GM18505 (cell line): ENCODE measurements at regions not wholly inside any gene's neighbourhood (a gene's known extent, or its start where the extent isn't known, plus 50 kb on each side); places are given as distances from the start of the nearest gene placed in this dataset.

Experiments used
- ATAC-seq: cut with Tn5 transposase; IDR thresholded peaks from one replicate; pipeline ENCODE4 v1.9.1; 2021; ENCODE audit not compliant: unreplicated experiment
- POLR2A ChIP-seq: IDR thresholded peaks from 4 replicates; pipeline ENCODE4 v1.6.1; 2011; ENCODE audit warnings: borderline replicate concordance; ENCODE audit not compliant: insufficient read depth, insufficient read length; ENCODE audit errors: extremely low read depth

- TF ChIP-seq POLR2A: no peak
- ATAC-seq: no peak
Measured at GRCh38 chr14:29425705-29426482, 501.8 kb downstream of the PRKD1 start.

GRCh38 chr14:29442696-29443095, 485.0 kb downstream of the PRKD1 start:
- no peak for TF ChIP-seq POLR2A
- no peak for ATAC-seq

- ATAC-seq: no peak
- TF ChIP-seq POLR2A: no peak
Measured at GRCh38 chr14:29444216-29444615, 483.4 kb downstream of the PRKD1 start.

- no peak for TF ChIP-seq POLR2A
- no peak for ATAC-seq
Measured at GRCh38 chr14:29444805-29445204, 482.8 kb downstream of the PRKD1 start.

- ATAC-seq: no peak
- no peak for TF ChIP-seq POLR2A
Measured at GRCh38 chr14:29446971-29447370, 480.7 kb downstream of the PRKD1 start.

- no peak for TF ChIP-seq POLR2A
- ATAC-seq: no peak
Measured at GRCh38 chr14:29451941-29452340, 475.7 kb downstream of the PRKD1 start.

GRCh38 chr14:29453045-29453444, 474.6 kb downstream of the PRKD1 start:
- no peak for ATAC-seq
- no peak for TF ChIP-seq POLR2A

GRCh38 chr14:29454026-29454693, 473.5 kb downstream of the PRKD1 start:
- no peak for ATAC-seq
- no peak for TF ChIP-seq POLR2A

GRCh38 chr14:29458547-29458946, 469.1 kb downstream of the PRKD1 start:
- no peak for TF ChIP-seq POLR2A
- no peak for ATAC-seq

GRCh38 chr14:29459531-29459930, 468.1 kb downstream of the PRKD1 start:
- no peak for TF ChIP-seq POLR2A
- ATAC-seq: no peak

- TF ChIP-seq POLR2A: no peak
- no peak for ATAC-seq
Measured at GRCh38 chr14:29459969-29460560, 467.6 kb downstream of the PRKD1 start.

GRCh38 chr14:29461101-29461500, 466.5 kb downstream of the PRKD1 start:
- ATAC-seq: no peak

GRCh38 chr14:29461506-29461905, 466.1 kb downstream of the PRKD1 start:
- TF ChIP-seq POLR2A: no peak
- no peak for ATAC-seq

More at GRCh38 chr14:29461101-29461500, 466.5 kb downstream of the PRKD1 start:
- no peak for TF ChIP-seq POLR2A

GRCh38 chr14:29462321-29462720, 465.3 kb downstream of the PRKD1 start:
- TF ChIP-seq POLR2A: no peak
- no peak for ATAC-seq
